Fibroblast of the aortic adventitia (primary cell): ENCODE measurements at regions not wholly inside any gene's neighbourhood (a gene's known extent, or its start where the extent isn't known, plus 50 kb on each side); places are given as distances from the start of the nearest gene placed in this dataset.

Source experiments
- DNase-seq: peaks from one replicate; pipeline ENCODE4 v3.0.0-alpha.2; 2010; ENCODE audit warnings: low read depth
- H3K4me3 ChIP-seq: 2 replicates; pipeline ENCODE4 v1.5.1; 2011; ENCODE audit warnings: low read depth, mild to moderate bottlenecking, control low read depth, low read length, moderate library complexity
- CTCF ChIP-seq: IDR thresholded peaks from 2 replicates; pipeline ENCODE4 v1.5.1; 2011; ENCODE audit warnings: mild to moderate bottlenecking, low read length, control low read depth, inconsistent platforms; ENCODE audit not compliant: insufficient read depth

- H3K4me3 ChIP-seq, result no peak overlapping the region
- DNase-seq, result no peak
- no peak for TF ChIP-seq CTCF
Observed at GRCh38 chr10:90975096-90975495, 54.2 kb upstream of the ANKRD1 start.

GRCh38 chr10:90977162-90977854 is 56.4 kb upstream of the ANKRD1 start:
- no peak for TF ChIP-seq CTCF
- no peak for DNase-seq
- H3K4me3 ChIP-seq, result no peak overlapping the region

- DNase-seq, result no peak
- TF ChIP-seq CTCF, result no peak
Observed at GRCh38 chr10:90977855-90978486, 57.1 kb upstream of the ANKRD1 start.

GRCh38 chr10:90982406-90983008 is 61.6 kb upstream of the ANKRD1 start:
- H3K4me3 ChIP-seq, result no peak overlapping the region
- DNase-seq, result no peak
- TF ChIP-seq CTCF, result no peak

More at GRCh38 chr10:90977855-90978486, 57.1 kb upstream of the ANKRD1 start:
- no peak overlapping the region for H3K4me3 ChIP-seq

- no peak for DNase-seq
- no peak overlapping the region for H3K4me3 ChIP-seq
- no peak for TF ChIP-seq CTCF
Observed at GRCh38 chr10:90983914-90984549, 63.1 kb upstream of the ANKRD1 start.

- no peak for TF ChIP-seq CTCF
- no peak for DNase-seq
- H3K4me3 ChIP-seq, result no peak overlapping the region
Observed at GRCh38 chr10:90984898-90985297, 64.0 kb upstream of the ANKRD1 start.
